Adrenal gland (tissue), 9 donors: ENCODE measurements at regions not wholly inside any gene's neighbourhood (a gene's known extent, or its start where the extent isn't known, plus 50 kb on each side); places are given as distances from the start of the nearest gene placed in this dataset.

ENCODE experiments used
- DNase-seq, 7 donors: peaks; one replicate each; pipeline ENCODE4 v3.0.0-alpha.2; 2019 to 2020
- H3K27ac ChIP-seq, 5 donors: fragments of 200-600 bp; sonication (generic) in 4 of 5; 1 replicate in 3 of 5; 2 replicates in 2 of 5; pipeline versions ENCODE4 v1.5.1 to v1.8.0; 2016 to 2020; ENCODE audit warnings: mild to moderate bottlenecking in 1 of 5
- H3K27me3 ChIP-seq: fragments of 200-600 bp; 2 replicates; pipeline ENCODE4 v1.8.0; 2021
- H3K36me3 ChIP-seq, 2 donors: fragments of 200-600 bp; replicated peaks in 1 of 2; 1 replicate in 1 of 2; 2 replicates in 1 of 2; pipeline versions ENCODE4 v1.5.1 to v1.8.0; 2018 to 2022
- H3K4me1 ChIP-seq, 2 donors: fragments of 200-600 bp; replicated peaks in 1 of 2; 1 replicate in 1 of 2; 2 replicates in 1 of 2; pipeline versions ENCODE4 v1.5.1 to v1.8.0; 2018 to 2021
- H3K4me3 ChIP-seq, 4 donors: fragments of 200-600 bp; sonication (generic) in 3 of 4; one replicate each; pipeline ENCODE4 v1.5.1; 2016 to 2018
- H3K9me3 ChIP-seq, 3 donors: fragments of 200-600 bp; sonication (generic) in 1 of 3; replicated peaks in 1 of 3; 1 replicate in 2 of 3; 2 replicates in 1 of 3; pipeline versions ENCODE4 v1.5.1 to v1.8.0; 2016 to 2021
- CTCF ChIP-seq, 6 experiments: fragments of 450-650 bp in 4 of 6; fragments of 200-600 bp in 2 of 6; sonication (generic) in 1 of 6; IDR thresholded peaks; 1 replicate in 5 of 6; 2 replicates in 1 of 6; pipeline versions ENCODE4 v1.5.1 to v1.8.0; 2016 to 2021; ENCODE audit warnings: antibody characterized with exemption in 6 of 6, mild to moderate bottlenecking in 2 of 6, moderate library complexity in 1 of 6
- POLR2A ChIP-seq, 2 donors: fragments of 450-650 bp; IDR thresholded peaks; one replicate each; pipeline ENCODE4 v1.6.1; 2017; ENCODE audit warnings: antibody characterized with exemption in 2 of 2, mild to moderate bottlenecking in 2 of 2, moderate library complexity in 1 of 2
- WGBS, 4 donors: extraction: QIAGEN DNeasy Blood & Tissue Kit in 2 of 4; methylation state at CpG; one replicate each; pipeline versions ENCODE4 v1.1.5 to v1.1.7; 2013 to 2017; 5-methylcytosine and 5-hydroxymethylcytosine counted together
- intact Hi-C, 2 donors: fragments of 100-400 bp; cut with DNase I; formaldehyde crosslinking; loops; one replicate each; pipeline versions ENCODE4 v1.14.1 to v1.15.0; 2022 to 2023
- donor health status: healthy with polysubstance abuse.
- donor health status: Bipolar disorder and iron deficiency.
- donor health status: DM: yes; HTN: yes; CAD: no.
- donor health status: DM: no; HTN: no; CAD: no.
- donor health status: DM: no; HTN: no; CAD: no.

- intact Hi-C loops: no loop called here
- peak in 2 of 7 donors; percentile 2 to 23 for DNase-seq
- H3K9me3 ChIP-seq: no peaks in the 10 kb centered on the region
- 90 to 93% (median 91%) methylated on average over 7 to 8 of the region's 8 CpGs for WGBS, 4 donors
- no peaks in the 10 kb centered on the region for H3K4me1 ChIP-seq
- H3K36me3 ChIP-seq: no peaks in the 10 kb centered on the region
- H3K27me3 ChIP-seq: no peaks in the 10 kb centered on the region
- TF ChIP-seq POLR2A (IDR thresholded peaks at IDR 0.05) (no peak), CTCF (IDR thresholded peaks at IDR 0.05) (no peak)
- H3K4me3 ChIP-seq: no peak overlapping the region
- no peak overlapping the region for H3K27ac ChIP-seq
Observed at GRCh38 chr13:111905609-111905945, 161.4 kb upstream of the SOX1 start.

GRCh38 chr13:111906306-111906705 lies 160.6 kb upstream of the SOX1 start:
- H3K27ac ChIP-seq: no peak overlapping the region
- peak in 3 of 7 donors; percentile 2 to 18 (median 3) for DNase-seq
- no peaks in the 10 kb centered on the region for H3K27me3 ChIP-seq
- WGBS, 4 donors: 89 to 92% (median 90%) methylated on average over 8 of the region's 8 CpGs
- H3K4me1 ChIP-seq: no peaks in the 10 kb centered on the region
- no peak overlapping the region for H3K4me3 ChIP-seq
- H3K36me3 ChIP-seq: no peaks in the 10 kb centered on the region
- intact Hi-C loops: no loop called here
- H3K9me3 ChIP-seq: no peaks in the 10 kb centered on the region
- no peak for TF ChIP-seq CTCF (IDR thresholded peaks at IDR 0.05)
- TF ChIP-seq POLR2A (IDR thresholded peaks at IDR 0.05): no peak

- WGBS, 4 donors: 77 to 86% (median 80%) methylated on average over 9 of the region's 9 CpGs
- Histone ChIP-seq H3K27me3 (no peaks in the 10 kb centered on the region), H3K4me3 (no peak overlapping the region), H3K36me3 (no peaks in the 10 kb centered on the region), H3K27ac (no peak overlapping the region), H3K4me1 (no peaks in the 10 kb centered on the region), H3K9me3 (no peaks in the 10 kb centered on the region)
- TF ChIP-seq POLR2A (IDR thresholded peaks at IDR 0.05) (no peak), CTCF (IDR thresholded peaks at IDR 0.05) (no peak)
- DNase-seq: peak in 3 of 7 donors; percentile 4 to 17 (median 5)
- intact Hi-C loops: no loop called here
Observed at GRCh38 chr13:111906816-111907215, 160.1 kb upstream of the SOX1 start.

- intact Hi-C loops: no loop called here
- H3K27me3 ChIP-seq: no peaks in the 10 kb centered on the region
- WGBS, 4 donors: 65 to 82% (median 75%) methylated on average over 4 to 5 of the region's 5 CpGs
- H3K9me3 ChIP-seq: no peaks in the 10 kb centered on the region
- TF ChIP-seq CTCF (IDR thresholded peaks at IDR 0.05) (no peak), POLR2A (IDR thresholded peaks at IDR 0.05) (no peak)
- peak in 3 of 7 donors; percentile 1 to 25 (median 5) for DNase-seq
- H3K4me1 ChIP-seq: no peaks in the 10 kb centered on the region
- H3K36me3 ChIP-seq: no peaks in the 10 kb centered on the region
- no peak overlapping the region for H3K4me3 ChIP-seq
- H3K27ac ChIP-seq: no peak overlapping the region
Observed at GRCh38 chr13:111907341-111907880, 159.5 kb upstream of the SOX1 start.
